ENCODE measurements at regions not wholly inside any gene's neighbourhood (a gene's known extent, or its start where the extent isn't known, plus 50 kb on each side); places are given as distances from the start of the nearest gene placed in this dataset.
"Not testable (repeated sequence)": the region's sequence is repeated elsewhere in the genome, so short reads cannot be mapped to it uniquely, and the experiment has no call there.

DNA sequence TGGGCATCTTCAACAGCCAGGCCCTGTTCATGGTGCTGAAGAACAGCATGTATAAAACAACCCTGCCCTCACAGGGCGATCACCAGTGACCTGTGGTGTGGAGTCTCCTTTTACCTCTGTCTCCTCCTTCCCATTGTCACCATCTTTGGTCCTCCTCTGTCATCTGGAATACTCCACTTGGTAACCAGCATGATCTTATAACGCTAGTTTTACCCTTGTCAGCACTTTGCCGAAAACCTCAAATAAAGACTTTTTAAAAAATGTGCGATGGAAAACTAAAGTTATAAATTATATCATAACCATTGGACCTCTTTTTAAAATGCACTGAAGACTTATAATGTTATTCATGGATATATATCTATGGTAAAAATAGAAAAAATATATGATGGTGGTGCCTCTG, 945.2 kb upstream of the DEFB115 start:
- not testable (repeated sequence) for TF ChIP-seq ZBTB43 (CRISPR knock-in tag; conservative IDR thresholded peaks at IDR 0.05); KAT7 (CRISPR knock-in tag; IDR thresholded peaks at IDR 0.05; ENCODE audit: borderline replicate concordance); FOXK2 (IDR thresholded peaks at IDR 0.05); CHCHD3 (CRISPR knock-in tag; IDR thresholded peaks at IDR 0.05); BRCA1 (CRISPR knock-in tag; IDR thresholded peaks at IDR 0.05); ZNF160 (CRISPR knock-in tag; IDR thresholded peaks at IDR 0.05); IRX3 (CRISPR knock-in tag; IDR thresholded peaks at IDR 0.05; ENCODE audit: borderline replicate concordance, low read depth); ZFP1 (CRISPR knock-in tag; IDR thresholded peaks at IDR 0.05); SRF (IDR thresholded peaks at IDR 0.05; ENCODE audit: low read depth, low read length); HDAC2 (CRISPR knock-in tag; IDR thresholded peaks at IDR 0.05)
- TF ChIP-seq, protein P1, sequence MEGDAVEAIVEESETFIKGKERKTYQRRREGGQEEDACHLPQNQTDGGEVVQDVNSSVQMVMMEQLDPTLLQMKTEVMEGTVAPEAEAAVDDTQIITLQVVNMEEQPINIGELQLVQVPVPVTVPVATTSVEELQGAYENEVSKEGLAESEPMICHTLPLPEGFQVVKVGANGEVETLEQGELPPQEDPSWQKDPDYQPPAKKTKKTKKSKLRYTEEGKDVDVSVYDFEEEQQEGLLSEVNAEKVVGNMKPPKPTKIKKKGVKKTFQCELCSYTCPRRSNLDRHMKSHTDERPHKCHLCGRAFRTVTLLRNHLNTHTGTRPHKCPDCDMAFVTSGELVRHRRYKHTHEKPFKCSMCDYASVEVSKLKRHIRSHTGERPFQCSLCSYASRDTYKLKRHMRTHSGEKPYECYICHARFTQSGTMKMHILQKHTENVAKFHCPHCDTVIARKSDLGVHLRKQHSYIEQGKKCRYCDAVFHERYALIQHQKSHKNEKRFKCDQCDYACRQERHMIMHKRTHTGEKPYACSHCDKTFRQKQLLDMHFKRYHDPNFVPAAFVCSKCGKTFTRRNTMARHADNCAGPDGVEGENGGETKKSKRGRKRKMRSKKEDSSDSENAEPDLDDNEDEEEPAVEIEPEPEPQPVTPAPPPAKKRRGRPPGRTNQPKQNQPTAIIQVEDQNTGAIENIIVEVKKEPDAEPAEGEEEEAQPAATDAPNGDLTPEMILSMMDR (CRISPR knock-in tag; IDR thresholded peaks at IDR 0.05): not testable (repeated sequence)
